Hepatocyte (in vitro differentiated cells): ENCODE measurements at regions not wholly inside any gene's neighbourhood (a gene's known extent, or its start where the extent isn't known, plus 50 kb on each side); places are given as distances from the start of the nearest gene placed in this dataset.

Experiments
- DNase-seq: peaks from one replicate; pipeline ENCODE4 v3.0.0-alpha.2; 2016; ENCODE audit warnings: low spot score
- H2AFZ ChIP-seq: fragments of 200-600 bp; sonication (generic); 2 replicates; pipeline ENCODE4 v1.6.0; 2016; ENCODE audit warnings: antibody characterized with exemption, mild to moderate bottlenecking
- H3K27ac ChIP-seq: fragments of 200-600 bp; sonication (generic); 2 replicates; pipeline ENCODE4 v1.5.1; 2016; ENCODE audit warnings: mild to moderate bottlenecking
- H3K27me3 ChIP-seq: fragments of 200-600 bp; sonication (generic); 2 replicates; pipeline ENCODE4 v1.6.1; 2016
- H3K36me3 ChIP-seq: fragments of 200-600 bp; sonication (generic); replicated peaks from 2 replicates; pipeline ENCODE4 v1.5.1; 2016; ENCODE audit warnings: low read depth; ENCODE audit not compliant: insufficient read depth
- H3K4me1 ChIP-seq: fragments of 200-600 bp; sonication (generic); 2 replicates; pipeline ENCODE4 v1.5.1; 2016; ENCODE audit warnings: mild to moderate bottlenecking, moderate library complexity; ENCODE audit not compliant: insufficient read depth
- H3K4me2 ChIP-seq: fragments of 200-600 bp; sonication (generic); 2 replicates; pipeline ENCODE4 v1.6.0; 2016
- H3K4me3 ChIP-seq: fragments of 200-600 bp; sonication (generic); 2 replicates; pipeline ENCODE4 v1.5.1; 2016; ENCODE audit warnings: mild to moderate bottlenecking
- H3K79me2 ChIP-seq: fragments of 200-600 bp; sonication (generic); 2 replicates; pipeline ENCODE4 v1.6.0; 2017; ENCODE audit warnings: mild to moderate bottlenecking
- H3K9me2 ChIP-seq: fragments of 200-600 bp; sonication (generic); replicated peaks from 2 replicates; pipeline ENCODE4 v1.6.0; 2017; ENCODE audit warnings: mild to moderate bottlenecking; ENCODE audit not compliant: insufficient read depth
- H3K9me3 ChIP-seq: fragments of 200-600 bp; sonication (generic); 2 replicates; pipeline ENCODE4 v1.5.1; 2016; ENCODE audit warnings: low read depth, mild to moderate bottlenecking
- H4K20me1 ChIP-seq: fragments of 200-600 bp; sonication (generic); 2 replicates; pipeline ENCODE4 v1.6.0; 2016; ENCODE audit warnings: mild to moderate bottlenecking; ENCODE audit not compliant: insufficient read depth, poor library complexity, severe bottlenecking
- CTCF ChIP-seq: fragments of 200-600 bp; sonication (generic); IDR thresholded peaks from 2 replicates; pipeline ENCODE4 v1.5.1; 2016; ENCODE audit warnings: antibody characterized with exemption, mild to moderate bottlenecking; ENCODE audit not compliant: poor library complexity
- EZH2 ChIP-seq: fragments of 200-600 bp; sonication (generic); IDR thresholded peaks from 2 replicates; pipeline ENCODE4 v1.6.1; 2016; ENCODE audit warnings: antibody characterized with exemption, mild to moderate bottlenecking, borderline replicate concordance
- EZH2phosphoT487 ChIP-seq: fragments of 200-600 bp; sonication (generic); IDR thresholded peaks from one replicate; pipeline ENCODE4 v1.6.1; 2018; ENCODE audit warnings: antibody characterized with exemption, mild to moderate bottlenecking, low read depth, moderate library complexity; ENCODE audit not compliant: unreplicated experiment, severe bottlenecking
- WGBS: methylation state at CpG from one replicate; pipeline ENCODE4 v1.1.6; 2016; ENCODE audit warnings: low lambda C conversion rate; ENCODE audit errors: missing lambda C conversion rate; 5-methylcytosine and 5-hydroxymethylcytosine counted together

DNA sequence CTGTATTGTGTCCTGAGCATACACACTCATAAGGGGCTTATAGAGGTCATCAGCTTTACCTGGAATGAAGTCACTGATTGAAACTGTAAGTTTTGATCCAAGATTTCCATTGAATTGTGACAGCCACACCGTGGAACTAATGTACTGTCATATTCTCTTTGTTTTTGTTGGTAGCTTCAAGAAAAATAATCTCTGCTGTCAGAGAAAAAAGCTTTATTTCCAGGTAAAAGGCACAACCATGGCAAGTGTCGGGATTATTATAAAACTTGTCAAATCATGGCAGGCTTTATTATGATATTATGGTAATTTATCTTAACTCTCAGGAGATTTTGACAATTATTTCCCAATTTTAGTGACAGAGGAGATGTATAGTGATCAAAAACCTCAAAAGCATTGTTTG lies 191.2 kb downstream of the FAM170A start:
- WGBS, result 87% methylated on average over 2 of the region's 2 CpGs
- H3K36me3 ChIP-seq, result no peaks in the 10 kb centered on the region
- H2AFZ ChIP-seq, result no peak overlapping the region
- H3K4me2 ChIP-seq, result no peak overlapping the region
- no peaks in the 10 kb centered on the region for H3K27me3 ChIP-seq
- H3K4me3 ChIP-seq, result no peak overlapping the region
- TF ChIP-seq CTCF (no peak), EZH2 (no peak)
- no peaks in the 10 kb centered on the region for H4K20me1 ChIP-seq
- no peaks in the 10 kb centered on the region for H3K9me3 ChIP-seq
- no peak overlapping the region for H3K27ac ChIP-seq
- no peaks in the 10 kb centered on the region for H3K9me2 ChIP-seq
- no peaks in the 10 kb centered on the region for H3K79me2 ChIP-seq
- DNase-seq, result no peak
- no peaks in the 10 kb centered on the region for H3K4me1 ChIP-seq

DNA sequence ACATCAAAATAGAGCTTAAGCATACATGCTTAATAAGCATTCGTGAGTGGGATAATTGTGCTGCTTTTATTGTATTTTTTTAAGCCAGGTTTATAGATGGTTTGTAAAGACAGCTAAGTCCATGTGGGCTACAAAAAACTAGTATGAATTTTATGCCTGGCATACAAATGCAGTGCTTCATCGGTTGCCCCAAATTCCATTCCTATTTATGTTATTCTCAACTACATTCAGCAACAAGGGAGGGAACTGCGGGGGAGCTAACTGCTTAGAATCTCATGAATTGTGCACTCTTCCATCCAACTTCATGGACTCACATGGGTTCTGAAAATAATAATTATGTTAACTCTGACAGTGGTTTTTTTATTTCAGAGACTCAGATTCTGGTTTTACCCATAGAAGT lies 199.2 kb downstream of the FAM170A start:
- DNase-seq, result no peak
- H3K36me3 ChIP-seq, result no peaks in the 10 kb centered on the region
- no peak overlapping the region for H3K27ac ChIP-seq
- TF ChIP-seq EZH2 (no peak), CTCF (no peak), EZH2phosphoT487 (no peak)
- WGBS, result 73% methylated on average over 3 of the region's 3 CpGs
- H3K9me3 ChIP-seq, result no peaks in the 10 kb centered on the region
- H2AFZ ChIP-seq, result no peak overlapping the region
- no peak overlapping the region for H3K4me2 ChIP-seq
- no peak overlapping the region for H3K4me3 ChIP-seq
- H3K27me3 ChIP-seq, result no peaks in the 10 kb centered on the region
- no peaks in the 10 kb centered on the region for H3K79me2 ChIP-seq
- H4K20me1 ChIP-seq, result no peaks in the 10 kb centered on the region
- H3K9me2 ChIP-seq, result no peaks in the 10 kb centered on the region
- no peaks in the 10 kb centered on the region for H3K4me1 ChIP-seq

- no peaks in the 10 kb centered on the region for H3K36me3 ChIP-seq
- H3K4me1 ChIP-seq, result no peaks in the 10 kb centered on the region
- H3K9me2 ChIP-seq, result no peaks in the 10 kb centered on the region
- TF ChIP-seq EZH2phosphoT487, result no peak
- no peak for TF ChIP-seq EZH2
- TF ChIP-seq CTCF, result no peak
- no peak overlapping the region for H2AFZ ChIP-seq
- no peaks in the 10 kb centered on the region for H3K27me3 ChIP-seq
- H3K9me3 ChIP-seq, result no peaks in the 10 kb centered on the region
- no peak overlapping the region for H3K27ac ChIP-seq
- H3K4me2 ChIP-seq, result no peak overlapping the region
- no peaks in the 10 kb centered on the region for H3K79me2 ChIP-seq
- H4K20me1 ChIP-seq, result no peaks in the 10 kb centered on the region
- H3K4me3 ChIP-seq, result no peak overlapping the region
- no peak for DNase-seq
These were observed 200.0 kb downstream of the FAM170A start for GRCh38 chr5:119829341-119829740.

GRCh38 chr5:119833176-119833575 lies 203.8 kb downstream of the FAM170A start:
- Histone ChIP-seq H3K9me2 (no peaks in the 10 kb centered on the region), H3K4me3 (no peak overlapping the region), H3K36me3 (no peaks in the 10 kb centered on the region), H4K20me1 (no peaks in the 10 kb centered on the region), H3K9me3 (no peaks in the 10 kb centered on the region), H3K4me1 (no peaks in the 10 kb centered on the region), H3K27me3 (no peaks in the 10 kb centered on the region), H3K4me2 (no peak overlapping the region), H2AFZ (no peak overlapping the region), H3K79me2 (no peaks in the 10 kb centered on the region), H3K27ac (peak overlapping the region; percentile 56)
- peak; percentile 7 for DNase-seq
- 55% methylated on average over 4 of the region's 4 CpGs for WGBS
- no peak for TF ChIP-seq CTCF
